GM12892 (cell line): ENCODE measurements at regions not wholly inside any gene's neighbourhood (a gene's known extent, or its start where the extent isn't known, plus 50 kb on each side); places are given as distances from the start of the nearest gene placed in this dataset.

Experiments
- POLR2A ChIP-seq: IDR thresholded peaks from 2 replicates; pipeline ENCODE4 v1.6.1; 2011; ENCODE audit warnings: low read depth, low read length, control low read depth
- POLR2AphosphoS5 ChIP-seq: IDR thresholded peaks from 2 replicates; pipeline ENCODE4 v1.6.1; 2011; ENCODE audit warnings: low read depth, low read length, control low read depth
- TAF1 ChIP-seq: IDR thresholded peaks from 2 replicates; pipeline ENCODE4 v1.6.1; 2011; ENCODE audit warnings: low read depth, mild to moderate bottlenecking, control low read depth, low read length, borderline replicate concordance

DNA sequence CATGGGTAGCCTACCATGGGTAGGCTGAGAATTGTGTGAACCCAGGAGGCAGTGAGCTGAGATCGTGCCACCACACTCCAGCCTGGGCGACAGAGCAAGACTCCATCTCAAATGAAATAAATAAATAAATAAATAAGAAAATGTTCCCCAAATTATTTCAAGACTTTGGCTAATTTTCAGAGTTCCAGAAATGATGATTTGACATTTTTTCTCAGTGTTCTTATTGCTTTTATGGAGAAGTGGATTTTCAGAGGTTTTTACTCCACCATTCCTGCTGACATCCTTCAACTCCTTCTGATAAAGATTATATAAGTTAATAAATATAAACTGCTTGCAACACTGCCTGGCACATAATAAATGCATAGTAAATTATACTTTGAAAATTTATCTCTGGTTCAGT is 80.4 kb upstream of the PRKCQ start:
- TF ChIP-seq TAF1 (no peak), POLR2AphosphoS5 (no peak), POLR2A (no peak)
